ENCODE measurements at regions not wholly inside any gene's neighbourhood (a gene's known extent, or its start where the extent isn't known, plus 50 kb on each side); places are given as distances from the start of the nearest gene placed in this dataset.

DNA sequence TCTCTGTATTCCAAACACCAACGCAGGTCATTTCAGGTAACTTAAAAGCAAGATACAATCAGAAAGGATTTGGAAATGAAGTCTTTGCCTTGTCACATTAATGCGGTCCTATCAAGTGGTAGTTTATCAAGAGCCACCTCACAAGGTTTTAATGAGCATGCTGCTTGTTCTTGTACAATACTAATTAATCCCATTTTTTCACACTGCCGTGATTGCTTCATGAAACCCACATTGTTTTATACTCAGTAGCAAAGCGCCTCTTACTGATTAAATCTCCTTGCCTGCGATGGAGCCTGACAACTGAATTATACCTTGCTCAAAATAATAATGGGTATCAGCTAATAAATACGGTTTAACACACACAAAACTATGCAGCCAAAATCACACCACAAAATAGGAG is 234.1 kb upstream of the TSHZ2 start:
- FAIRE-seq (no peak), DNase-seq (ENCODE audit: insufficient read length, low spot score) (no peak)
- no peak for TF ChIP-seq POLR2AphosphoS5 (IDR thresholded peaks at IDR 0.05; ENCODE audit: low read depth, low read length)
- TF ChIP-seq SPI1 (IDR thresholded peaks at IDR 0.05; ENCODE audit: low read depth, low read length): no peak
- no peak for TF ChIP-seq TAF1 (IDR thresholded peaks at IDR 0.05; ENCODE audit: low read depth, low read length)
- no peak for TF ChIP-seq POLR2A (IDR thresholded peaks at IDR 0.05; ENCODE audit: low read depth, low read length)
- no peak for TF ChIP-seq POU2F2 (IDR thresholded peaks at IDR 0.05; ENCODE audit: low read depth, low read length)
- no peak for TF ChIP-seq PAX5 (IDR thresholded peaks at IDR 0.05; ENCODE audit: insufficient read depth, low read length, severe bottlenecking)

DNA sequence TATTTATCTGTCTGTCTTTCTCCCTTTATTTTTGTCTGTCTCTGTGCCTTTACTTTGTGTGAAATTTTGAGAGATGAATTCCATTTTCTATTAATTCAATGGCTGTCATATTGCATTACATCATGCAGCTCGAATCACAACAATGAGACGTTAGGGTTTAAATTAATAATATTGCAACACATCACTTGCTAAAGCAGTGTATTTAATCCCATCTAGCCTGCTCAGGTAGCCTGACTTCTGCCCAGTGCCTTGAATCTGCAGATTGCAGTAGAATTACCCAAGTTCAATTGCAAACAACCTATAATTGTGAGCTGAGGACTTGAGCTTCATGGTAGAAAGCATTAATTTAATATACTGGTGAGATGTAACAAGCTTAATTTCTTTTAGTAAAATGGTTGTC is 235.7 kb upstream of the TSHZ2 start:
- TF ChIP-seq POU2F2 (IDR thresholded peaks at IDR 0.05; ENCODE audit: low read depth, low read length) (no peak), PAX5 (IDR thresholded peaks at IDR 0.05; ENCODE audit: insufficient read depth, low read length, severe bottlenecking) (no peak), POLR2AphosphoS5 (IDR thresholded peaks at IDR 0.05; ENCODE audit: low read depth, low read length) (no peak), SPI1 (IDR thresholded peaks at IDR 0.05; ENCODE audit: low read depth, low read length) (no peak), POLR2A (IDR thresholded peaks at IDR 0.05; ENCODE audit: low read depth, low read length) (no peak), TAF1 (IDR thresholded peaks at IDR 0.05; ENCODE audit: low read depth, low read length) (no peak)
- DNase-seq (ENCODE audit: insufficient read length, low spot score) (no peak), FAIRE-seq (no peak)

DNA sequence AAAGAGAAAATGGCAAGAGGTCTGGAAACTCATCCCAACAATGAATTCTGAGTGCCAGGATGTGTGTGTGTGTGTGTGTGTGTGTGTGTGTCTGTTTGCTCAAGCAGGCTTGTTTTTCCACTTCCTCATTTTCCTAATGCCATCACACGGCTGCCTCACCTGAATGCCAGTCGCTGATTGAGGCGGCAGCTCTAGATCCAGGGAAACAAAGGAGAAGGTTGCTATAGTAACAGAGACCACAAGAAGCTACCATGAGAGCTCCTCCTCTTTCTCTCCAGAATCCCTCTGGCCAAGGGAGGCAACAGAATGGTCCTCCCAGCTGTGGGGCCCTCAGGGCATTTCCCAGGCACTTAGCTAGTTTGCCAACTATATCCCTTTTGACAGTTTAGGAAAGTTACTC is 241.1 kb upstream of the TSHZ2 start:
- DNase-seq (ENCODE audit: insufficient read length, low spot score): no peak
- TF ChIP-seq POLR2AphosphoS5 (IDR thresholded peaks at IDR 0.05; ENCODE audit: low read depth, low read length): no peak
- TF ChIP-seq SPI1 (IDR thresholded peaks at IDR 0.05; ENCODE audit: low read depth, low read length): peak; percentile 28; the same call in 1 of the 2 replicates

DNA sequence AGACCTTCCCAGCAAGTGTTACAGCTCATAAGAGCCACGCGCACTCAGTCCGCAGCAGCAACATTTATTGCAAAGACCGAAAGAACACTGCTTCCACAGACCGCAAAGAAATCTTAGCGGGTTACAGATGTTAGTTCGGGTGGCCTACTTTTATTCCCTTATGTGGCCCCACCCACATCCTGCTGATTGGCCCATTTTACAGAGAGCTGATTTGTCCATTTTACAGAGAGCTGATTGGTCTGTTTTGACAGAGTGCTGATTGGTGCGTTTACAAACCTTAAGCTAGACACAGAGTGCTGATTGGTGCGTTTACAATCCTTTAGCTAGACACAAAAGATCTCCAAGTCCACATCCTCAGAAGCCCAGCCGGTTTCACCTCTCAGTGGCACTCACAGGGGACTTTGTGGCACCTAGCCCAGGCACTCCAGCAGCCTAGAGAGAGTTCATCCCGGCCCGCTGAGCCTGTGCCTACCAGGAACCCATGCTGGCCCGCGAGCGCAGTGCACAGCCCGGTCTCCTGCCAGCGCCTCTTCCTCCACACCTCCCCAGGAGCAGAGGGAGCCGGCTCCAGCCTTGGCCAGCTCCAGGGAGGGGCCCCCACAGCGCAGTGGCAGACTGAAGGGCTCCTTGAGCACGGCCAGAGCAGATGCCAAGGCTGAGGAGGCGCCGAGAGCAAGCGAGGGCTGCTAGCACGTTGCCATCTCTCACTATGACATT is 244.3 kb upstream of the TSHZ2 start:
- FAIRE-seq (no peak), DNase-seq (ENCODE audit: insufficient read length, low spot score) (no peak)
- no peak for TF ChIP-seq SPI1 (IDR thresholded peaks at IDR 0.05; ENCODE audit: low read depth, low read length)
- no peak for TF ChIP-seq TAF1 (IDR thresholded peaks at IDR 0.05; ENCODE audit: low read depth, low read length)
- TF ChIP-seq POU2F2 (IDR thresholded peaks at IDR 0.05; ENCODE audit: low read depth, low read length): no peak
- TF ChIP-seq PAX5 (IDR thresholded peaks at IDR 0.05; ENCODE audit: insufficient read depth, low read length, severe bottlenecking): no peak
- no peak for TF ChIP-seq POLR2A (IDR thresholded peaks at IDR 0.05; ENCODE audit: low read depth, low read length)

More for the DNA sequence above, 241.1 kb upstream of the TSHZ2 start:
- FAIRE-seq: no peak

DNA sequence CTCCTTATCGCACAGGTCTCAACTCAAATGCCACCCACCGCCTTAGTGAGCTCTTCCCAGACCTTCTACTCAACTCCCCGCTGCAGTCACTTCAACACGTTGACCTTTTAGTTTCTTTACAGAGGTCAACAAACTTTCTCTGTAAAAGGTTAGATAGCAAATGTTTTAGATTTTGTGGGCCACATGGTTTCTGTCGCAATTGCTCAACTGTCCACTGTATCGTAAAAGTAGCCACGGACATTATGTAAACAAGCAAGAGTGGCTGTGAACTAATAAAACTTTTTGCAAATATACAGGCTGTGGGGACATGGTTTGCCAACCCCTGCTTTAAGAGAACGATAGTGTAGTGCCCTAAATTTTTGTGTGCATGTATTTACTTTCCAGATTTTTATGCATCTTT is 247.6 kb upstream of the TSHZ2 start:
- FAIRE-seq: no peak
- TF ChIP-seq POLR2AphosphoS5 (IDR thresholded peaks at IDR 0.05; ENCODE audit: low read depth, low read length) (no peak), POLR2A (IDR thresholded peaks at IDR 0.05; ENCODE audit: low read depth, low read length) (no peak), PAX5 (IDR thresholded peaks at IDR 0.05; ENCODE audit: insufficient read depth, low read length, severe bottlenecking) (no peak), POU2F2 (IDR thresholded peaks at IDR 0.05; ENCODE audit: low read depth, low read length) (no peak), TAF1 (IDR thresholded peaks at IDR 0.05; ENCODE audit: low read depth, low read length) (no peak), SPI1 (IDR thresholded peaks at IDR 0.05; ENCODE audit: low read depth, low read length) (no peak)
- no peak for DNase-seq (ENCODE audit: insufficient read length, low spot score)

DNA sequence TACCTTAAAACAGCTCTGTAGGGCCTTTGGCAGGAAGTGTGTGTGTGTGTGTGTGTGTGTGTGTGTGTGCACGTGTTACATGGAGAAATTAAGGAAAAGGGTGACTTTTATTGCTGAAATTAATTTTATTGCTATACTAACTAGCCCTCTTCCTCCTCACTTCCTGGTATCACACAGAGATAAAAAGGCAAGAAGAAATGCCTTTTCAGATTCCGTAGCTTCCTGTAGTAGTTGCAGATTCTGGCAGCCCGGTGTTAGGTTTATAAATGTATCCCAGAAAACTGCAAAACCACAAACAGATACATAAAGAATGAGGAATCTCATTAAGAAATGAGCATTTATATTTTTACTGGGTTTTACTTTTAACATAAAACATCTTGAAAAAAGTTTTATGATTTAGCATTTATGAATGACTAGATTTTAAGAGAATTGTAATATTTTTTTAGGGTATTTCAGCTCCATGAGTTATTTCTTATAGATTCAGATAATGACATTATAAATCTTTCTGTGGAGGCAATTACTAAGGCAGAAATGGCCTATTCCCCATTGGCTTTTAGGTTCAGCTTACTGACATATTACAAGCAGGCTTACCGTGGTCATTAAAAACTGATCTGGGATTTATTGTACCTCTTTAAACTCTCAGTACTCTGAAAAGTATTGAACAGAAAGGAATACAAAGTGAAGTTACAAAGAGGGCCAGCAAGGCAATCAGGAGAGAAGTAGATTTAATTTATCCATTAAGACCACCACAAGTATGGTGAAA is 249.1 kb upstream of the TSHZ2 start:
- no peak for DNase-seq (ENCODE audit: insufficient read length, low spot score)
- FAIRE-seq: no peak
- TF ChIP-seq POLR2AphosphoS5 (IDR thresholded peaks at IDR 0.05; ENCODE audit: low read depth, low read length) (no peak), SPI1 (IDR thresholded peaks at IDR 0.05; ENCODE audit: low read depth, low read length) (no peak), POU2F2 (IDR thresholded peaks at IDR 0.05; ENCODE audit: low read depth, low read length) (no peak), POLR2A (IDR thresholded peaks at IDR 0.05; ENCODE audit: low read depth, low read length) (no peak), TAF1 (IDR thresholded peaks at IDR 0.05; ENCODE audit: low read depth, low read length) (no peak), PAX5 (IDR thresholded peaks at IDR 0.05; ENCODE audit: insufficient read depth, low read length, severe bottlenecking) (no peak)

DNA sequence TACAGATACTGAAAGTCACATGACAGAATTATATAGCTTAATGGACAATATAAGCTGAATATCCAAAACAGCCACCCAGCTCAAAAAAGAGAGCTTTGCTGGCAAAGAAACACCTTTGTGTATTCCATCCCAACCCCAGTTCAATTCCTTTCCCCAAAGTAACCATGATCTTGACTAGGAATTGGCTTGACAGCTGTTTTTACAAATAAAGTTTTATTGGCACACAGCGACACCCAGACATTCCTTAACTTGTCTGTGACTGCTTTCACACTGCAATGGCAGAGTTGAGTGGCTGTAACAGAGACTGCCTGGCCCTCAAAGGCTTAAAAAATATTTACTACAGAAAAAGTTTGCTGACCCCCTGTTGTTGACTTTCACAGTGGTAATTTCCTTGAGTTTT is 264.0 kb upstream of the TSHZ2 start:
- no peak for DNase-seq (ENCODE audit: insufficient read length, low spot score)
- FAIRE-seq: no peak
- TF ChIP-seq PAX5 (IDR thresholded peaks at IDR 0.05; ENCODE audit: insufficient read depth, low read length, severe bottlenecking) (no peak), POLR2AphosphoS5 (IDR thresholded peaks at IDR 0.05; ENCODE audit: low read depth, low read length) (no peak), POU2F2 (IDR thresholded peaks at IDR 0.05; ENCODE audit: low read depth, low read length) (no peak), TAF1 (IDR thresholded peaks at IDR 0.05; ENCODE audit: low read depth, low read length) (no peak), POLR2A (IDR thresholded peaks at IDR 0.05; ENCODE audit: low read depth, low read length) (no peak), SPI1 (IDR thresholded peaks at IDR 0.05; ENCODE audit: low read depth, low read length) (no peak)

DNA sequence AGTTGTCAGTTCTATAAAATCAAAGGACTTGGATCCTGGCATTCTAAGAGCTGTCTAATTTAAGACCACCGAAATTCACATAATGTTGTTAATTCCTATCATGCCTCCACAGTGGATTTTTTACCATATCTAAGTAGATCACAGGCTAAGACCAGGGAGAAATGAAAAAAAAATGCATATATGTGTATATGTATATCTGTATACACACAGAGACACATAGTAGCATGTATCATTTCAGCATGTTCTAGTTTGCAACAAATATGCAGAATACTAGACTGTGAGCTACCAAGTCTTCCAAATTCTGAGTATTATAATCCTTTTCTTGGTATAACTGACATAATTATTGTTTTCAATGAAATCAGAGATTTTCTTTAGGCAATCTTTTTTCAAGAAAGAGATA is 267.6 kb upstream of the TSHZ2 start:
- TF ChIP-seq POLR2A (IDR thresholded peaks at IDR 0.05; ENCODE audit: low read depth, low read length) (no peak), POLR2AphosphoS5 (IDR thresholded peaks at IDR 0.05; ENCODE audit: low read depth, low read length) (no peak), SPI1 (IDR thresholded peaks at IDR 0.05; ENCODE audit: low read depth, low read length) (no peak), POU2F2 (IDR thresholded peaks at IDR 0.05; ENCODE audit: low read depth, low read length) (no peak), PAX5 (IDR thresholded peaks at IDR 0.05; ENCODE audit: insufficient read depth, low read length, severe bottlenecking) (no peak), TAF1 (IDR thresholded peaks at IDR 0.05; ENCODE audit: low read depth, low read length) (no peak)
- DNase-seq (ENCODE audit: insufficient read length, low spot score): no peak
- FAIRE-seq: no peak

DNA sequence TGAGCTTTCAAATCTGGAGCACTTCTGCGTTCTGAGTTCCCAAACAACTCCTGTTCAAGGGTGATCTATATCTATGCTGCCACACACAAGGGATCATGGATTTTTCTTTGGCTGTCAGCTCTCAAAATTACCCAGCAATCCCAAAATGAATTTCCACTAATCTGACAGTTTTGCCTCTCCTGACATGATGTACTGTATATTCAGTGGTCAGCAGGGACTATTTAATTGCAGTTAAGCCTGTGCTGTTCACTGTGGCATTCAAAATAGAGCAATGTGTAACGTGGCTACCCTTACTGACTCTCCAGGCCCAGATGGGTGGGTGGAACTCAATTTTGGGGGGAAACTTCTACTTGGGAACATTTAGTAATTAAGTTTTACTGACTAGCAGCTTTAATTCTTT is 283.8 kb upstream of the TSHZ2 start:
- DNase-seq (ENCODE audit: insufficient read length, low spot score) (no peak), FAIRE-seq (no peak)
- TF ChIP-seq POLR2AphosphoS5 (IDR thresholded peaks at IDR 0.05; ENCODE audit: low read depth, low read length): no peak
- no peak for TF ChIP-seq TAF1 (IDR thresholded peaks at IDR 0.05; ENCODE audit: low read depth, low read length)
- no peak for TF ChIP-seq PAX5 (IDR thresholded peaks at IDR 0.05; ENCODE audit: insufficient read depth, low read length, severe bottlenecking)
- no peak for TF ChIP-seq POLR2A (IDR thresholded peaks at IDR 0.05; ENCODE audit: low read depth, low read length)
- TF ChIP-seq POU2F2 (IDR thresholded peaks at IDR 0.05; ENCODE audit: low read depth, low read length): no peak
- TF ChIP-seq SPI1 (IDR thresholded peaks at IDR 0.05; ENCODE audit: low read depth, low read length): no peak
